CD1c-positive myeloid dendritic cell (primary cell): ENCODE measurements at regions not wholly inside any gene's neighbourhood (a gene's known extent, or its start where the extent isn't known, plus 50 kb on each side); places are given as distances from the start of the nearest gene placed in this dataset.
A peak's percentile ranks its signal among the peaks of the same experiment; 100 is the strongest.
"Not testable (repeated sequence)": the region's sequence is repeated elsewhere in the genome, so short reads cannot be mapped to it uniquely, and the experiment has no call there.

Experiments
- DNase-seq: peaks from one replicate; pipeline ENCODE4 v3.0.0-alpha.2; 2016; ENCODE audit errors: extremely low spot score

DNA sequence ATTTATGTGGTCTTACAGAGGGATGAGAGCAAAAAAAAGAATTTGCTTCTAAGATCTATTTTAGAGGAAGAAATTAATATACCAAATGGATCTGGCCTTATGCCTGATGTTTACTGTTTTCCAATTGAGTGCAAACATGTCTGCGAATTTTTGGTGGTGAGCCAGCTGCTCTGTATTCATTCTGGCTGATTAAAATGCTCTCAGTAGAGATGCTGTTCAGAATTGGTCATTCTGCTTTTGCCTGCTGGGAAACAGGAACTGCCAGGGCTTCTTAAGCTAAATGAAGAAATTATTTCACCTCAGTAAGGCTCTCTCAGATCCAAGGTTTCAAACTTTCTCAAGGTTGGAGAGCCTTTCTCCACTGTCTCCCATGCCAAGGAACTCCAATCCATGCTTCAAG is 132.0 kb upstream of the SV2C start:
- DNase-seq, result no peak

DNA sequence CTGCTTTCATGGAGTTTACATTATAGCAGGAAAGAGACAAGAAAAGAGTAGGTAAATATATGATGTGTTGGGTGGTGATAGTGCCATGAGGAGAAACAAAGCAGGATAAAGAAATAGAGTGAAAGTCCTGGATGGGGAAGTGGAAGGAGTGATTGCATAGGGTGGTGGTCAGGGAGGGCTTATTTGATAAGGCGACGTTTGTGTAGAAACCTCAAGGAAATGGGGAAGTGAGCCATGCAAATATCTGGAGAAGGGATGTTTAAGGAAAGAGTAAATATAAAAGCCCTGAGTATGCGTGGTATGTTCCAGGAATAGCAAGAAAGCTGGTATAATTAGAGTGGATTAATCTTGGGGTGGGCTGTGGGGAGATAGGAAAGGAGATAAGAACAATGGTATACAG is 134.7 kb upstream of the SV2C start:
- no peak for DNase-seq

- DNase-seq, result no peak
Measured at GRCh38 chr5:75940418-75940817, 142.8 kb upstream of the SV2C start.

DNA sequence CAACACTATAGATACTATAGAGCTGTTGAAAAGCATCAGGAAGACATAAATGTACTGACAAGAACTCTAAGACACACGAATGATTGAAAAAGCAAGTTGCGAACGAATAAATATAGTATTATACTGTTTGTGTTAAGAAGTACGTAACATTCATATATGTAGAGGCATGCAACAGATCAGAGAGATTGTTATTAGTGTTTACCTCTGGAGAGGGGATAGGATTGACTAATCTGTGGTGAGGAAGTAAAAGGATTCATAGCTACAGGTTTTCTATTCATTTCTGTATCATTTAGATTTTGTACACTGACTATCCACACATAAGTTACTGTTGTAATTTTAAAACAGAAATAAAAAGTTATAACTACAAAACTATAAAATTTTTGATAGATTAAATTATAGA is 147.6 kb upstream of the SV2C start:
- DNase-seq, result no peak

GRCh38 chr5:75933489-75933888 is 149.7 kb upstream of the SV2C start:
- DNase-seq, result no peak

DNA sequence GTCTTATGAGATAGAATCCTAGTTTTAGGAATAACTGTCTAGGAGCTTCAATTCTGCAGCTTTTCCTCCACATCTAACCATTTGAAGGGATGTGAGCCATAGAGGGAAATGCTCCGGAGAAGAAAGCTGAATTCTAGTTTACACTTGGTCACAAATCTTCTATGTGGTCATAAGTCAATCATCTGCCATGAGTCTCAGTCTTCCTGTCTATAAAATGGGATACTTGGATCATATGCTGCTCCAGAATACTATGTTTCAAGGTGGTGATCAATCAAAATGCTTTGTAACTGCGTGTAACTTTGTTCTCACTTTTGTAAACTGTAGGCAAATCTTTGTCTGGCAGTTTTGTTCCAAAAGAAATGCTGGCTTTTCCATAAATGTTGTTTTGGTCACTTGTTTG is 152.0 kb upstream of the SV2C start:
- DNase-seq, result no peak

DNA sequence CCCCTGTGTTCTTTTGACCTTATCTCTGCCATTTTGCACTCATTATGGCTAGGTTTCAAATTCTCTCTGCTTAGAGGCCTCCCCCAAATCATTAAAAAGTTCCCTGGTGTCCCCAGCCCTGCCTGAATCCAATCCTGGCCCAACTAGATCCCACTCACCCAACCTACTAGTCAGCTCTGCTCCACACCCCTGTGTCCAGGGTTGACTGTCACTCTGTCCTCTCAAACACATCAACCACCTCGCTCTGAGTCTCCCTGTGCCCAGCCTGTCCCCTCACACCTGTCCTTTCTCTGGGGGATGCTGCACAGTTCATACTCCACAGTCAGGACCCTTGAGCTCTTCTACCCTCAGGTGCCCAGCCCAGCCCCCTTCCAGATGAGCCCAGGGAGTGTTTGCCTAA is 154.2 kb upstream of the SV2C start:
- DNase-seq, result no peak

DNA sequence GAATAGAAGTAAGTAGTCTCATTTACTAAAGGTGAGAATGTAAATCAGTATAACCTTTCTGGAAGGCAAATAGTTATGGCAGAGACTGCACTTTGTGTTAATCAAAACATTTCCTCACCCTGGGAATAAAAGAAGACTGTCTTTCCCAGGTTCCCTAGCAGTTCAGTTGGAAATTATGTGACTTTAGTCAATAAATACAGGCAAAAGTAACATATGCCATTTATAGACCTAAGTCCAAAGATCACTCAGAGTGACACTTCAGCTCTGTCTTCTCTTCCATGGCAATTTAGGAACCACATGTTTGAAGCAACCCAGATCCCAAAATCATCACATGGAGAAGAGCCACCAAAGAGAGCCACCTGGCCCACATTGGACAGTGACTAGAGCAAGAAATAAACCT is 160.7 kb upstream of the SV2C start:
- no peak for DNase-seq

- no peak for DNase-seq
Measured at GRCh38 chr5:75921011-75921410, 162.2 kb upstream of the SV2C start.

GRCh38 chr5:75916144-75916543 is 167.0 kb upstream of the SV2C start:
- DNase-seq, result no peak

DNA sequence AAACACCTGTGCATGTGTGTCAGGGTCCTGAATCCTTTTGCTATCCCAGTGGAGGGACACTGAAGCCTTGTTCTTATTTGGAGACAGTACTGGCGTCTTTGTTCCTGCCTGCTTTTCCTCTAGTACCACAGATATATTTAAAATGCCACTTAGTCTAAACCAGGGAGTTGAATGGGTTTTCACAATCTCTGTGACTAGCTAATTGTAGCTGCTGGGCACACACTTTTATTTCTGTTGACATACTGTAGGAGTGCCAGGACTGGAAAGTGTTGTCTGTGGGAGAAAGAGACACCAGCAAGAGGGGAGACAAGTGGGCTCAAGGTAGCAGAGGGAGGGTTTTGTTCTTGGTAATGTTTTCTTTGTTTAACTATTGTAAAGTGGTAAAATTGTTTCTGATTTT is 174.0 kb upstream of the SV2C start:
- DNase-seq, result no peak

DNA sequence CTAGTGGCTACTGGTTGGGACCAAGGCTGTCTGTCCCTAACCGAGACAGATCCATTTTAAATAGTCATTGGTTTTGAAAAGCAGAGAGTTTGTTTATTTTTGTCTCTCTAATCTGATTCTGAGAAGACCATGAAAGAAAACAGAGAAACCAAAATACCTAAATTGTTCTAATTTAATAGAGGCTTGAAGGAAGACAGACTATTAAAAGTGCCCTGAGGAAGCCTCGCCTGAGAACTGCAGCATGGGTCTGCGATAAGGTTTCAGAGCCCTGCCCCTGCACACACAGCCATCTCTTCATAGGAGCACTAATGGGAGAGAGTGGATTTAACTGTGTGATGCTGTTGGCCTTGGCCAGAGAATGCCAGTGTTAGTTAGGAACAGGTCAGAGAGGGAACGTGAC is 175.5 kb upstream of the SV2C start:
- DNase-seq, result no peak

DNA sequence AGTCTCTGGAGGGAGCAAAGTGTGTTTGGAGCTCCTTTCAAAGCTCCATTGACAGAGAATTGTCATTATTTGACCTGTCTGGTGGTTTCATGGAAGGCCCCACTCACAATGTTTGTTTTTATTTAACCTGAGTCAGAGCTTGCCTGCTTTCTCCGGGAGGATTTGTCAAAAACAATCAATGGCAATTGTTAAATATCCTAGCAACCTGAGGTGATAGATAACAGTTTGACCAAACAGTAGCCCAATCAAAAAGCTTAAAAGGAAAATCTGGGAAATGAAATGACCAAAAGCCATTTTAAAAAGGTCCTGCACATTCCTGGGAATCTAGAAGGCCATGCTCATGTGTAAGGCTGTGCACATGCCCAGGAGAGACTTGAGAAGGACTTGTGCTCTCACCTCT is 177.2 kb upstream of the POC5 start:
- DNase-seq, result no peak

DNA sequence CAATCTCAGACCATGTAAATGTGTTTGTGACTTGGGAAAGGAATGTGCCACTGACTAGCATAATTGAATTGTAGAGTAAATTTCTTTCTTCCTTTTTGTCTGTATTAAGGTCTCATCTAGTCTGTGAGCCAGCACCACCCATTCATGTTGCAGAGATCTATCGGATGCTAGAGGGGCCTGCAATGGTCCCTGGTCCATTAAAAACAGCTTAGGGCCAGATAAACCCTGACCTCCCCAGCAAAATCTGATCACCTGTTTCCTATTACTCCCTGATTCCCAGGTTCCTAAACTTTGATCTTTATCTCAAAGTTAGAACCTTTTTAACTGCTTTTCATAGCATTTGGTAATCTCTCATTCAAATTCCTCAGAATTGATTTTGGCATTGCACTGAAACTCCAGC is 174.5 kb upstream of the POC5 start:
- DNase-seq, result no peak

DNA sequence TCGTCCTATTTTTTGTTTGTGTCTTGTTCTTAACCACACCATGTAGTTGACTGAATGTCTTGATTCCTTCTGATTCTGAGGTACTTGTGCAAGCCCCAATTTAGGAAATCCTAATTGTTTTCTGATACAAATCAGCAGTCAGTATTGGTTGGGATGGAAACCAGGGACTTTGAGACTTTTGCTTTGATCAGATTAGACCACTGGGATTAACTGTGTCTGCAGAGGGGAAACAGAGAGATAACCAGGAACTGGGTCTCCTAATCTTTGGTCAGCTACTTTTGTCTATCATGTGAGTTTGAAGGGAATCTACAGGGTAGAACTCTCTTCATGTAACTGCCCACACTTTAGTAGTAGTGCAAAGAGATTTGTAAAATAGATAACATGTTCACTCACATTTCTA is 173.8 kb upstream of the POC5 start:
- DNase-seq, result no peak

- DNase-seq, result no peak
Measured at GRCh38 chr5:75890546-75890945, 173.3 kb upstream of the POC5 start.

GRCh38 chr5:75886706-75887105 is 169.5 kb upstream of the POC5 start:
- no peak for DNase-seq

DNA sequence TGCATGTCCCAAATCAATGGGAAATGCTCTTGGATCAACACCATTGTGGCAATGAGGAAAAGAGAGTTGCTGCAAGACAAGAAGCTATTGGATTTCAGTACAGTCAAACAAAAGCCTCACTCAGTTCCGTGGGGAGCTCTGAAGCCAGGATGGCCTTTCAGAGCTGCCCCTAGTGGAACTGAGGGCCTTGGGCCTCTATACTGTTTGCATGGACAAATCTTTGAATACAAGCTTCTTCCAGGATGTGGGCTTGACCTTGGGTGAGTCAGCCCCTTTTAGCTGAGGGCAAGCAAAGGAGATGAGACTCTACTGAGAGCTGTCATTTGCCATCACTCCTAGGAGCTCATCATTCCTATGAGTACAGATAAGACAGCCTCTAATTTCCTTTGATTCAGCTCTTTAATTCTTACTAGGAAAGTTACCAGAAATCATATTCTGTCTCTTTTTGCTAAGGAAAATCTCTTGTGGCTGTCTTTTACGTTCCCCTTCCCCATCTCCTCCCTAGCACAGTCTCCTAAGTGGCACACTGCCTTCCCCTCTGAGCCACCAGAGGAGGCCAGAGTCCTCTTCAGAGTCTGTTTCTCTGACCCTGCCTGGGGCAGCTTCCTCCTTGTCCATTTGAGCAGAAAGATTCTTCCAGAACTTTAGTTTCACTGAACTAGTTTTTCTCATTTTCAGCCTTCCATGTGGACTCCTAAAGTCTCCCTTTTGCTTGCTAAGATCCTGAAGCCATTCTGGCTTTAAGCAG is 168.8 kb upstream of the POC5 start:
- peak; percentile 4 for DNase-seq

- DNase-seq, result no peak
Measured at GRCh38 chr5:75885321-75885720, 168.1 kb upstream of the POC5 start.

DNA sequence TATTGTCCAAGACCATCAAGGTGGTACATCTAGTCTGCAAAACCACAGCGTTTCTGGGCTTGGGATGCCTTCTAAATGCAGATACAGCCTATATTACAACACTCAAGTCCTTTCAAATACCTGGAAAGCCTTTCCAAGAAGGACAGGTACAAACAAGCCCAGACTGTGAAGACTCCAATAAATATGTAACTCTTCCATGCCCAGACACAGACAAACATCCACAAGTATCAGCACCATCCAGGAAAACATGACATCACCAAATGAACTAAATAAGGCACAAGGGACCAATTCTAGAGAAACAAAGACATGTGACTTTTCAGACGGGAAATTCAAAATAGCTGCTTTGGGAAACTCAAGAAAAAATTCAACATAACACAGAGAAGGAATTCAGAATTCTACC is 152.7 kb upstream of the POC5 start:
- no peak for DNase-seq

- DNase-seq, result no peak
Measured at GRCh38 chr5:75862872-75863271, 145.6 kb upstream of the POC5 start.

DNA sequence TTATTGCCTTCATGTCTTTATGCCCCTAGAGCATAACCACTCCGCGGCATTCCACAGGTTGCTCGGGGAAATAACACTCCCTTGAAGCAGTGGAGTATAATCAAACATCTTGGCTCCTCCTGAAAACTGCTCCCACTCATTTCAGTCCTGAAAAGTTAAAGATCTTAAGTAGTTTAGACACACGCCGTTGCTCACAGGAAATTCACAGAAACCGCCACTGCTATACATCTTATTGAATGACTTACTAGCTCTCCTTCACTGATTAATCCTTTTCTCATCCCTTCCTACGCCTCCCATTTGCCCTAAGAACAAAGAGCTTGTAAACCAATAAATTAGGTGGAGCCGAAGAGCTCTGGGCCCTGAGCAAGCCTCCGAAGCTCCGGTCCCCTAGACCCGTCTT is 142.4 kb upstream of the POC5 start:
- DNase-seq, result not testable (repeated sequence)

DNA sequence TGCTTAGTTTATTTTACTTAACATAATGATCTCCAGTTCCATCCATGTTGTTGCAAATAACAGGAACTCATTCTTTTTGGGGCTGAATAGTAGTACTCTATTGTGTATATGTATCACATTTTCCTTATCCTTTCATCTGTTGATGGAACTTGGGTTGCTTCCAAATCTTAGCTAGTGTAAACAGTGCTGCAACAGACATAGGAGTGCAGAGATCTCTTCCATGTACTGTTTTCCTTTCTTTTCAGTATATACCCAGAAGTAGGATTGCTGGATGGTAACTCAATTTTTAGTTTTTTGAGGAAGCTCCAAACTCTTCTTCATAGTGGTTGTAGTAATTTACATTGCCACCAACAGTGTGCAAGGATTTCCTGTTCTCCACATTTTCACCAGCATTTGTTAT is 138.8 kb upstream of the POC5 start:
- DNase-seq, result no peak

- no peak for DNase-seq
Measured at GRCh38 chr5:75848077-75848476, 130.8 kb upstream of the POC5 start.
